Urinary bladder (tissue), 3 donors: ENCODE measurements at regions not wholly inside any gene's neighbourhood (a gene's known extent, or its start where the extent isn't known, plus 50 kb on each side); places are given as distances from the start of the nearest gene placed in this dataset.
"Not testable (repeated sequence)": the region's sequence is repeated elsewhere in the genome, so short reads cannot be mapped to it uniquely, and the experiment has no call there.

Source experiments
- DNase-seq: peaks from one replicate; pipeline ENCODE4 v3.0.0-alpha.2; 2015; ENCODE audit errors: extremely low spot score
- H3K27ac ChIP-seq: one replicate; pipeline ENCODE4 v1.5.1; 2013; ENCODE audit warnings: low read depth, mild to moderate bottlenecking, moderate library complexity
- H3K36me3 ChIP-seq: one replicate; pipeline ENCODE4 v1.6.1; 2013; ENCODE audit warnings: mild to moderate bottlenecking, moderate library complexity; ENCODE audit not compliant: insufficient read depth
- H3K4me1 ChIP-seq: one replicate; pipeline ENCODE4 v1.6.1; 2013; ENCODE audit warnings: mild to moderate bottlenecking, moderate library complexity; ENCODE audit not compliant: insufficient read depth
- H3K4me3 ChIP-seq: one replicate; pipeline ENCODE4 v1.5.1; 2013; ENCODE audit warnings: low read depth, low read length
- WGBS: extraction: QIAGEN DNeasy Blood & Tissue Kit; methylation state at CpG from one replicate; pipeline ENCODE4 v1.1.7; 2013; 5-methylcytosine and 5-hydroxymethylcytosine counted together
- donor health status: healthy with polysubstance abuse.
- donor health status: healthy.

- 74% methylated on average over 9 of the region's 9 CpGs for WGBS
- no peak overlapping the region for H3K27ac ChIP-seq
Measured at GRCh38 chr5:56412601-56413379, 179.7 kb upstream of the ANKRD55 start.

GRCh38 chr5:56410696-56411095 lies 177.6 kb upstream of the ANKRD55 start:
- 96% methylated on average over 6 of the region's 6 CpGs for WGBS
- Histone ChIP-seq H3K4me1 (peaks cover 2% of the 10 kb centered on the region), H3K4me3 (no peak overlapping the region), H3K27ac (no peak overlapping the region), H3K36me3 (no peaks in the 10 kb centered on the region)
- no peak for DNase-seq

More at GRCh38 chr5:56412601-56413379, 179.7 kb upstream of the ANKRD55 start:
- no peaks in the 10 kb centered on the region for H3K36me3 ChIP-seq
- no peak overlapping the region for H3K4me3 ChIP-seq
- DNase-seq: no peak
- H3K4me1 ChIP-seq: peaks cover 2% of the 10 kb centered on the region

- 33% methylated on average over 13 of the region's 13 CpGs for WGBS
- DNase-seq: no peak
- H3K36me3 ChIP-seq: no peaks in the 10 kb centered on the region
- H3K27ac ChIP-seq: no peak overlapping the region
- H3K4me1 ChIP-seq: peaks cover 2% of the 10 kb centered on the region
- H3K4me3 ChIP-seq: no peak overlapping the region
Measured at GRCh38 chr5:56409331-56410190, 176.4 kb upstream of the ANKRD55 start.

DNA sequence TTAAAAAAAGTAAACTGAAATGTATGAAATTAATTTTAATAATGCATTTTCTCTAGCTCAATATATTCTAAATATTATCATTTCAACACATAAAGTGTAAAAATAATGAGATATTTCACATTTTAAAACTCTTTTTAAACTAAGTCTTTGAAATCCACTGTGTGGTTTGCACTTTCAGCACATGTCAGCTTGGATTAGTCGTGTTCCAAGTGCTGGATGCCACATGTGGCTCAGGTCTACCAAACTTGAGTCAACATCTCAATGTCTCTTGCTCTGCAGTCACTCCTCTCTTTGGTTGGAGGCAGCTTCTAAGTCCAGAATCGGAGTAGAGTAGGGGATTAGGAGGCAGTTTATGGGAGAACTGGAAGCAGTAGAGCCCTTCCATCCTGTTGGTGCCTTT lies 173.7 kb upstream of the ANKRD55 start:
- WGBS: 82% methylated on average over 2 of the region's 2 CpGs
- Histone ChIP-seq H3K36me3 (no peaks in the 10 kb centered on the region), H3K4me1 (peaks cover 2% of the 10 kb centered on the region), H3K4me3 (no peak overlapping the region), H3K27ac (no peak overlapping the region)
- DNase-seq: no peak

DNA sequence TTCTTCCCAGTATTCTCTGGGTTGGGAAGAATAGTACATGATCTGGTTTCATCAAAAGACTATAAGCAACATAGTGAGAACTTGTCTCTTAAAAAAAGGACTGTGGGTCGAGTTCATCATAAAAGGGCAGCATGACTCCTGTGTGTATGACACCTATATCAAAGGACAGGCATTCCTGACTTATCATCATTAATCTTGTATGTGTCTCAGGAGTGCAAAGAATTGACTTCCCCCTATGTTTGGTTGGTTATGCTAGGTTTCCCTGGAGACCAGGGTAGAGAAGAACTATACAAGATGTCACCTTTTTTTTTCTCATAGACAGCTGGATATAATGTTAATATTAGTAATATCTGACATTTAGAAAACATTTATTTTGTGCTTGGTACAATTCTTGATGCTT lies 173.1 kb upstream of the ANKRD55 start:
- Histone ChIP-seq H3K36me3 (no peaks in the 10 kb centered on the region), H3K4me3 (no peak overlapping the region), H3K4me1 (peaks cover 2% of the 10 kb centered on the region), H3K27ac (no peak overlapping the region)
- DNase-seq: no peak
- 85% methylated on average over 1 of the region's 1 CpG for WGBS

DNA sequence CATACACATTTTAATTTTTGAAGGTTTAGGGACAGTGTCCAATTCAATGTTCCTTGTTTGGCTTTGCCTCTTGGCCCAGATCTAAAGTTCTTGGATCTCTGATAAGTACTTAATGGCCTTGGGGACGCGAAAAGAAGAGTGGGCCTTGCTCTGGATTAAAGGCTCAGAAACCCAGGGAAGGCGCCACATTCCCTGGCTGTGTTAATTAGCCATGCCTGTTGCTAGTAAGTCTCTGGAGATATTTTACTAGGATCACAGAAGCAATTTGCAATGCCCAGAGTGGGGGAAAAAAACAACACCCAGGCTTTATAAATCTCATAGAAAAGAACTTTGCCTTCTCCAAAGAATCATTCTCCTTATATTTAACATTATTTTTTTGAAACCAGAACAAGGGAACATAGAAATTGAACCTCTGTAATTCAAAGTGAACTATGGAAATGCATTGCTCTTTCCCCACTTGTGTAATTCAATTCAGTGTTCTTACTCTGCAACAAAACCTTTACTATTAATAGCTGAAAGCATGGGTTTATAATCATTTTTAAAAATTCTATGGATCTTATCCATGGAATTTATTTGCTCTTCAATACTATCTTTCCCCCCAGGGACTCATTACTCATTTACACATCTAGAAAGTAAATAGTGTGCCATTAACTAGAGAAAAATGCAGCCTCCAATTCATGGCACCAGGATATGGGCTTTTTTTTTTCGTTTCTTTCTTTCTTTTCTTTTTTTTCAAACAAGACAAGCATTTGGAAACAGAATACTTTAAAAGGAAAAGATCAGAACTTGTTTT lies 172.2 kb upstream of the ANKRD55 start:
- H3K4me1 ChIP-seq: no peaks in the 10 kb centered on the region
- H3K4me3 ChIP-seq: no peak overlapping the region
- no peak for DNase-seq
- H3K27ac ChIP-seq: no peak overlapping the region
- WGBS: 71% methylated on average over 4 of the region's 4 CpGs
- no peaks in the 10 kb centered on the region for H3K36me3 ChIP-seq

DNA sequence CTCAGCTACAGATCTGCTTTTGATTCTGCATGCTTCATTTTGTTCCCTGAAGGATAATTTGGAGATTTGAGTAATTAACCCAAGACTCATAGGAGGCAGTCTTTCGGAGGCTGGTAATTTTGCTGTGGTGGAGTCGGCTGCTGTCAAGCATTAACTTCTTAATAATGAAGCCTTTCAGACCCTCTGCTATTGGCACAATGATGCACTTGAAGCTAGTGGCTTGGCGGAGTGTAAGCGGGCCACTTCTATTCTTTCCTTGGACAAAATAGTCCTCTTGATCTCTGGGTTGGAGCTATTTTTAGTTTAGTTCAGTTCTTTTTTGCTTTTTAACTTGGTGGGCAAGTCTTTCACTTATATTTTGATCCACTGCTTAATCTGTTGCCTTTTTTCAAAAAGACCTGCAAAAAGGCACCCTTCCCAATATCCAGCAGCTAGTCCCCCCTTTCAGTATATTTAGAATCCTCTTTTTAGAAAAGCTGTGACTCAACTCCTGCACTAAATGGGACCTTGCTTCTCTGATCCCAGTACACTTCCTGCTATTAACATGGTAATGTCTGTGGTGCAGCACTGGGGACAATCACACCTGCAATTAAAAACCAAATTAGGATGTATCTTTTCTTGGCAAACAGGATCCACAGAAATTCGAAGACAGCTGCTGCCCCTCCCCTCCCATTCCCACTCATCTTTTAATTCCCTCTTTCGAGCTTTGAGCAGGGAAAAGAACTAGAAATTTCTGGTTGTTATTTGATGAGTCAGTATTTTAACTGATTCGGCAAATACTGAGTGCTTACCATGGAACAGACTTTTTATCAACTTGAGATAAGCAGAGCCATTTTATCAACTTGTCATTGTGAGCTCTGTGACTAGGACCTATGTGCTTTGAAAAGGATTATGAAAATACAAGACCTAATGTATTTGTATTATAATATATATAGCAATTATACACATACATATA lies 169.4 kb upstream of the ANKRD55 start:
- Histone ChIP-seq H3K36me3 (no peaks in the 10 kb centered on the region), H3K27ac (no peak overlapping the region), H3K4me3 (no peak overlapping the region), H3K4me1 (no peaks in the 10 kb centered on the region)
- WGBS: 64% methylated on average over 7 of the region's 7 CpGs
- no peak for DNase-seq

DNA sequence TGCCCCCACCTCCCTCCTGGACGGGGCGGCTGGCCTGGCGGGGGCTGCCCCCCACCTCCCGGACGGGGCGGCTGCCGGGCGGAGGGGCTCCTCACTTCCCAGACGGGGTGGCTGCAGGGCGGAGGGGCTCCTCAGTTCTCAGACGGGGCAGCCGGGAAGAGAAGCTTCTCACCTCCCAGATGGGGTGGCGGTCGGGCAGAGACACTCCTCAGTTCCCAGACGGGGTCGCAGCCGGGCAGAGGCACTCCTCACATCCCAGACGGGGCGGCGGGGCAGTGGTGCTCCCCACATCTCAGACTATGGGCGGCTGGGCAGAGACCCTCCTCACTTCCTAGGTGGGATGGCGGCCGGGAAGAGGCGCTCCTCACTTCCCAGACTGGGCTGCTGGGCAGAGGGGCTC lies 164.7 kb upstream of the ANKRD55 start:
- H3K27ac ChIP-seq, H3K36me3 ChIP-seq: not testable (repeated sequence)
- 98% methylated on average over 24 of the region's 24 CpGs for WGBS

DNA sequence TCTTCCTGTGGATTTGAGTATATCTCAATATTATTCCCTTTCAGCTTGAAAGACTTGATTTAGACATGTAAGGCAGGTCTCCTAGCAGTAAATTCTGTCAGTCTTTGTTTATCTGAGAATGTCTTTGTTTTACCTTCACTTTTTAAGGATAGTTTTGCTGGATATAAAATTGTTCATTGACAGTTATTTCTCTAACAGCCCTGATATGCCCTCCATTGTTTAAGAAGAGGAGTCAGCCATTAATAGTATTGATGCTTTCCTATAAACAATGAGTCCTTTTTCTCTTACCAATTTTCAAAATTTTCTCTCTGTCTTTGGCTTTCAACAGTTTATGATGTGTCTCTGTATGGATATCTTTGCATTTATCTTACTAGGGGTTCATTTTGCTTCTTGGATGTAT lies 163.5 kb upstream of the ANKRD55 start:
- Histone ChIP-seq H3K27ac (no peak overlapping the region), H3K4me1 (no peaks in the 10 kb centered on the region), H3K4me3 (no peak overlapping the region), H3K36me3 (no peaks in the 10 kb centered on the region)
- DNase-seq: no peak

More for the DNA sequence above, 164.7 kb upstream of the ANKRD55 start:
- DNase-seq, H3K4me3 ChIP-seq, H3K4me1 ChIP-seq: not testable (repeated sequence)

DNA sequence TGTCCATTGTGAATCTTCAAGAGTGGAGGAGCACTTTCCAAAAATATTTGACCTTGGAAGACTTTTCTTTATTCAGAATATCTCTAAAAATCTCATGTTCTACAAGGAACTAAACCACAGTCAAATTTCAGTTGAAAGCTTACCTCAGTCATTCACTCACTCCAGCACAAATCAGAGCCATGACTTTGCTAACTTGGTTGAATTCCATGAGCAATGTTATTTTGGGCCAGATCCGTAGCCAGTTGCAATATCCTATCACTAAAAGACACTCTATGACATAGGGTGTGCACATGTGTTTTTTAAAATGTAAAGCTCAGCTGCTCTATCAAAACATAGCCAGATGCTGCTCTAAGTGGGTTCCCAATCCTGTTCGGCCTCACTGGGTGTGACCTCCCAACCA lies 156.1 kb upstream of the ANKRD55 start:
- no peak for DNase-seq
- no peaks in the 10 kb centered on the region for H3K36me3 ChIP-seq
- H3K4me1 ChIP-seq: no peaks in the 10 kb centered on the region
- no peak overlapping the region for H3K4me3 ChIP-seq
- 91% methylated on average over 2 of the region's 2 CpGs for WGBS
- no peak overlapping the region for H3K27ac ChIP-seq

GRCh38 chr5:56388229-56388985 lies 155.3 kb upstream of the ANKRD55 start:
- WGBS: 97% methylated on average over 1 of the region's 1 CpG
- DNase-seq: no peak
- Histone ChIP-seq H3K27ac (no peak overlapping the region), H3K4me3 (no peak overlapping the region), H3K4me1 (no peaks in the 10 kb centered on the region), H3K36me3 (no peaks in the 10 kb centered on the region)

- H3K4me3 ChIP-seq: no peak overlapping the region
- no peaks in the 10 kb centered on the region for H3K36me3 ChIP-seq
- 98% methylated on average over 2 of the region's 2 CpGs for WGBS
- no peaks in the 10 kb centered on the region for H3K4me1 ChIP-seq
- no peak overlapping the region for H3K27ac ChIP-seq
- no peak for DNase-seq
Measured at GRCh38 chr5:56386046-56386445, 152.9 kb upstream of the ANKRD55 start.
